Stimulated activated CD8-positive, alpha-beta memory T cell treated with anti-CD3 and anti-CD28 coated beads, Interleukin-4, amount 100 ng/mL, for 1 hour (primary cell): ENCODE measurements at regions not wholly inside any gene's neighbourhood (a gene's known extent, or its start where the extent isn't known, plus 50 kb on each side); places are given as distances from the start of the nearest gene placed in this dataset.
"Not testable (repeated sequence)": the region's sequence is repeated elsewhere in the genome, so short reads cannot be mapped to it uniquely, and the experiment has no call there.

Experiments
- DNase-seq, 2 donors: peaks; one replicate each; pipeline ENCODE4 v3.0.0-alpha.2; 2020; ENCODE audit warnings: low read depth in 2 of 2, low spot score in 1 of 2

DNA sequence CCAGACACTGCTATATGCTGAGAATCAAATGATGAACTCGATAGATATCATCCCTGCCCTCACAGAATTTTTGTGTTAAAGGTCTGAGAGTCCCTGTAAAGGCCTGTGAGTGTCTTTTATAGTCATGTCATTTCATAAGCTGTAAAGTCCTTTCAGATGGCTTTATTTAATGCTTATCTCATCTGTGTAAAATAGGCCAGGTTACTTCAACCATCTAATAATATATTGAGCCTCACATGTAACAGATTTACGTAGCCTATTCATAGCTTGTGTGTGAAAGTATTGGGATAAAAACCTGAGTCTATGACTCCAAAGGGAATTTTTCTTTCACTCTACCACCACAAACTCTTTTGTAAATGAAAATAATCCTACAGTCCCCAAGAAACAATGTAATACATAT, 672.0 kb upstream of the SYT4 start:
- DNase-seq = no peak

DNA sequence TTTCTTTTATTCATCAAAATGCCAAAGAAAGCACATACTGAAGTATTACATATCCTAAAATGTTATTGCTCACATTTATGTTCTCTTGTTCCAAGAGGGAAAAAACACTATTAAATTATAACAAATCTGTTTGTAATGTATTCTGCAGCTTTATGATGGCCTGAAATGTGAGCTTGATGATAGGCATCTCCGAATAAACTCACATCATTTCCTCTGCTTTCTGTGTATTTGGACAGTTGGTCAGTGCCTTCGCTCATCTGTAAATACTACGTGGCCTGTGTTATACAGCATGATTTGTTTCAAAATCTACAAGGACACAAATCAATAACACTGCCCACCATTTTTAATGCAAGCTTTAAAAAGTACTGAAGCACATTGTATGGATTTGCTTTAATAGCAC, 672.8 kb upstream of the SYT4 start:
- no peak for DNase-seq

DNA sequence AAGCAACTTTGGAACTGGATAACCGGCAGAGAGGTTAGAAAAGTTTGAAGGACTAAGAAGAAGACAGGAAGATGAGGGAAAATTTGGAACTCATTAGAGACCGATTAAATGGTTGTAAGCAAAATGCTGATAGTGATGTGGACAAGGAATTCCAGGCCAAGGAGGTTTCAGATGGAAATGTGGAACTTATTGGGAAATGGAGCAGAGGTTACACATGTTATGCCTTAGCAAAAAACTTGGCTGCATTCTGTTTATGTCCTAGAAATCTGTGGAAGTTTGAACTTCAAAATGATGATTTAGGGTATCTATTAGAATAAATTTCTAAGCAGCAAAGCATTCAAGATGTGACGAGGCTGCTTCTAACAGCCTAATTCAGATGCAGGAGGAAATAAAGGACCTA, 675.1 kb upstream of the SYT4 start:
- no peak for DNase-seq

DNA sequence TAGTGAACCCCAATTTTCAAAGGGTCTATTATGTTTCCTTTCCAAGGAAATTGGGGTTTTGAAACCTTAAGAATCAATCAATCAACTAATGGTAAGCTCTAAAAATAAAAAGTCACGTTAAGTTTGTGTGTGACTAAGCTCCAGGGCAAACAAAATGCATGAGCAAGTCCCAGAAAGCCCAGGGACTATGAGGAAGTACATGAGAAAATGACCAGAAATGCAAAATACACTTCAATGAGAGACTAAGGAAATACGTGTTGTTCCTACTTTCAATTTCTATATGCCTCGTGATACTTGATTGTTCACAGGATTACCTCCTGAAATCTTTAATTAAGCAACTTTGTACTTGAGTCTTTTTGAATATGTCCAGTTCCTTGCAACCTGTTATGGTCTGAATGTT, 684.4 kb upstream of the SYT4 start:
- DNase-seq = no peak

DNA sequence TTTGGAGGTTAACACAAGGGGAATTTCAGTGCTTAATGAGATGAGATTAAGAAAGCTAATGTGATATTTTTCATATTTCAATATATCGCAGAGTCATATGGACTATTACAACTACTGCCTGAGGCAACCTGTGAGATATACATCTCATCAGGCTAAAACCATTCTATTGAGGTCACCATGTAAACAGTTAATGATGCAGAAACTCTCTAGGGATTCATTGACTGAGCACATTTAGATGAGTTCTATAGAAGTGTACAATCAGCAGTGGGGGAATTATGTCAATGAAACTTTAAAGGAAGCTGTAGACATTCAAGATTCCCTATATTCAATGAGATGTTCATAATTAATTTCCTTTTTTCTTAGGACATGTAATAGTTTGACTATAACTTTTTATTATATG, 687.4 kb upstream of the SYT4 start:
- no peak for DNase-seq

DNA sequence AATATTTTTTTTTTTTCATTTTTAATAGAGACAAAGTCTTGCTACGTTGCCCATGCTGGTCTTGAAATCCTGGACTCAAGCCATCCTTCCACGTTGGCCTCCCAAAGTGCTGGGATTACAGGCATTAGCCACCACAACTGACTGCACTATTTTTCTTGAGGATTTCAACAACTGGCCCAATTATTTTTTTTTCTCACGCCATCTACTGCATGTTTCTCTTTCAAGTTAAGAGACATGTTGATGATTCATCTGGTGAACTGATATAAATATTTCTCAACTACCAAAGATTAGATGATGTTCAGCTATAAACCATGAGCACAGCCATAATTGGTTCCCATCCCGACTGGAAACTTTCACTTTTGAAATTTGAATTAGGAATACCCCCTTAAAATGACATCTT, 688.4 kb upstream of the SYT4 start:
- DNase-seq = no peak

DNA sequence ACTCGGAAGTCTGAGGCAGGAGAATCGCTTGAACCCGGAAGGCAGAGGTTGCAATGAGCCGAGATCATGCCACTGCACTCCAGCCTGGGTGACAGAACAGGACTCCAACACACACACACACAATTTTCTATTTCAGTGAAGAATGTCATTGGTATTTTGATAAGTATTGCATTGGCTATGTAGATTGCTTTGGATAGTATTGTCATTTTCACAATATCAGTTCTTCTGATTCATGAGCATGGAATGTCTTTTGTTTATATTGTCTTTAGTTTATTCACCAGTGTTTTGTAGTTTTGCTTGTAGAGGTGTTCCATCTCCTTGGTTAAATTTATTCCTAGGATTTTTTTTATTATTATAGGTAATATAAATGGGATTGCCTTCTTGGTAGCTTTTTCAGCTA, 693.4 kb upstream of the SYT4 start:
- no peak for DNase-seq

DNA sequence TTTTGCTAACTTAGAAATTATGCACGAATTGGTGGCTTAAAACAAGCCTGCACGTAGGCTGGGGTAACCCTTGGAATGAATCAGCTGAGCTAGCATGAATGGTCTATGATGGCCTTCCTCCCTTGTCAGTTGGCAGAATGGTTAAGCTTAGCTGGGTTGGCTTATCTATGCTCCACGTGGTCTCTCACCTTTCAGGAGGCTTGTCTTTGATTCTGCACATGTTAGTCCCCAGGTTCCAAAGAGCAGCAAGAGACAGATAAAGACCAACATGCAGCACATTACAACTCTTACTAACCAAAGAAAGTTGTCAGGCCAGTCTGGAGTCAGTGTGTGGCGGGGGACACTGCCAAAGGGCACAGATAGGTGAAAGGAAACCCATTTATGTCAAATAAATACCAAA, 700.9 kb upstream of the SYT4 start:
- no peak for DNase-seq

DNA sequence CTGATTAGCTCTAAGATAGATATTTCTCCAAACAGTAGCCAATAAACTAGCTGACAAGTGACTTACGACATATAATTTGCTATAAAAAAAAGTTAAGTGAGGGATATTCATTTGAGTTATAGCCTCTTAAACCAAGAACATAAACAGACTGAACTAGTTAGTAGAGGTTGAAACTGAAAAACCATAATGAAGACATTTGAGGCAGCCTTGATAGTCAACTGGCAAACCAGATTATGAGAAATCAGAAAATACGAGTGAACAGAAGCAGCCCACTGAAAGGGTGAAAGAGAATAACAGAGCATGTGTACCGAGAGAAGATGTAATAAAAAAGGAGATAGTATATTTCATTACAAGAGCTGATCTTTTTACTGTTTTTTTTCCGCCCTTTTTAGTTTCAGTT, 698.1 kb upstream of the SETBP1 start:
- DNase-seq = no peak

DNA sequence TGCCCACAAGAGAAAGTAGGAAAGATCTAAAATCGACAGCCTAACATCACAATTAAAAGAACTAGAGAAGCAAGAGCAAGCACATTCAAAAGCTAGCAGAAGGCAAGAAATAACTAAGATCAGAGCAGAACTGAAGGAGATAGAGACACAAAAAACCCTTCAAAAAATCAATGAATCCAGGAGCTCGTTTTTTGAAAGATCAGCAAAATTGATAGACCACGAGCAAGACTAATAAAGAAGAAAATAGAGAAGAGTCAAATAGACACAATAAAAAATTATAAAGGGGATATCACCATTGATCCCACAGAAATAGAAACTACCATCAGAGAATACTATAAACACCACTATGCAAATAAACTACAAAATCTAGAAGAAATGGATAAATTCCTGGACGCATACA, 693.6 kb upstream of the SETBP1 start:
- not testable (repeated sequence) for DNase-seq

DNA sequence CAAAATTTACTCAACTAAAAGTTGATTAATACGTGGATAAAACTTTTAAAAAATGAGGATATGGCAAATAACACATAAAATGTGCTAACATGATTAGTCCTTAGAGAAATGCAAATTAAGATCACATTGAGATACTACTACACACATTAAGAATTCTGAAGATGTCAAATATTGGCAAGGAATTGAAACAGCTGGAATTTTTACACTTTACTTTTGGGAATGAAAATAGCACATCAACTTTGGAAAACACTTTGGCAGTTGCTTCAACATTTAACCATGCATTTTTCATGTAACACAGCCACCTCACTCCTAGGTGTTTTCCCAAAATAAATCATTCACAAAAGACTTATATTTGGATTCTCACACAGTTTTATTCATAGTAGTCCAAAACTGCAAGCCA, 687.9 kb upstream of the SETBP1 start:
- no peak for DNase-seq

DNA sequence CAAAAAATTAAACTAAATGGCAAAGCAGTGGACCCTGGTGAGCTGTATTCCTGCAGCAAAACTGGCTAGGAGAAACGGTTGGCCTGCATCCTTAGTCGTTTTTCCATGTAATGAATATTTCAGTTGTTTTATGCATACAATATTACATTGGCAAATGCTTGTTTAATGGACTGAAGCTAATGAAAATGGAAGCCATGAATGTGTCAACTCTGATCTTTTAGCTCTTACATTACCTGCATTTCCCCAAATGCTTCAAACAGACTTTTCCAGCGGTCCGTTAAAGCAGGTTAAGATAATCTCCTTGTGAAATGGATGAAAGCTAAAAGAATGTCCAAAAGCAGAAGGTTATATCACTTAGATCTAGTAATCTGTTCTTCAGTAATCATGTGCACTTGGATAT, 686.3 kb upstream of the SETBP1 start:
- no peak for DNase-seq

DNA sequence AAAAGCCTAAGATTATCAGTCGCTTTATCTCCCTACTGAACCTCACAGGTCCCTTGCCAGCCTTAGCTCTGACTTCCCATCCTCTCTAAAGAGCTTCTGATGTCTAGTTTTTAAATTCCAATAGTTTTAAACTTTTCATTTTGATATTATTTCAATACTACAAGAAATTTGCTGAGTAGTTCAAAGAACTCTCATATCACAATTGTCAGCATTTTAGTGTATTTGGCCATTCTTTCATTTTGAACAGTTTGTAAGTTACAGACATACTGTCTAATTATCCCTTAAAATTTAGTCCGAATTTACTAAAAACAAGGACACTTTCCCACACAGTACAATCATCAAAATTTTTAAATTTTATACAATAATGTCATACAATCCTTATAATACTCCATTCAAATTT, 666.8 kb upstream of the SETBP1 start:
- DNase-seq = no peak

DNA sequence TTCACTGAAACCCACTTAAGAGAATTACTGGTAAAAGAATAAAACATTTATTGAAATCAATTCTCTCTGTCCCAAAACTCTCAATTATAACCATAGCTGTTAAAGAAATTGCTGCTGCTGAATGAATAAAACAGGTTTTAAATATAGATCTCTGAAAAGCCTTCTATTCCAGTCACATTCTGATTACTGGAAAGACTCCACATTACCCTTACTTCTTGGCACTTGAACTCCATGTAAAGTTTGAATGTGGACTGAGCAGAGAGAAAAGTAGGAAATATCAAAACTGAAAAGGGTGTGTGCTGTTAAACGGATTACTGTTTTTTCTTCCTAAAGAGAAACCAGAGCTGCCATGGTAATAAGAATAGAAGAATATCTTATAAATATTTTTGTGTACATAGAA, 655.3 kb upstream of the SETBP1 start:
- DNase-seq = no peak

DNA sequence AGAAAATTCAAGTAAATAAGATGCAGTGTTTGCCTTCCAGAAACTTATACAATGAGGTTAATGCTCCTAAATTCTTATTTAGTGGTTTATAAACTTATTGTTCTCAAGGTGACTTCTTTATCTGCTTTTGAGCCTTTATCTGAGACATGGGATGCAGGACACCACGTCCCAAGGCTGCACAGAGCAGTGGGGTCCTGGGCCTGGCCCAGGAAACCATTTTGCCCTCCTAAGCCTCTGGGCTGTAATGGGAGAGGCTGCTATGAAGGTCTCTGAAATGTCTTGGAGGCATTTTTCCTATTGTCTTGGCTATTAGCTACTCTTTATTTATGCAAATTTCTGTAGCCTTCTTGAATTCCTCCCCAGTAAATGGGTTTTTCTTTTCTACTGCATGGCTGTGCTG, 652.6 kb upstream of the SETBP1 start:
- DNase-seq = no peak

DNA sequence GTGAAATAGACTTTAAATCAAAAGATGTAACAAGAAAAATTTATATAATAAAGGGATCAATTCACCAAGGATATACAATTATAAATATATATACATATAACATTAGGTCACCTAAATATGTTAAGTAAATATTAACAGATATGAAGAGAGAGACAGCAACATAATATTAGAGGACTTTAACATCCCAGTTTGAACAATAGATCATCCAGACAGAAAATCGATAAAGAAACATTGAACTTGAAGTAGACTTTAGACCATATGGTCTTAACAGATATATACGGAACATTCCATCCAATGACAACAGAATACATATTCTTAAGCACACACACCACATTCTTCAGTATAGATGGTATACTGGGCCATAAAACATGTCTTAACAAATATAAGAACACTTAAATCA, 649.6 kb upstream of the SETBP1 start:
- DNase-seq = no peak

DNA sequence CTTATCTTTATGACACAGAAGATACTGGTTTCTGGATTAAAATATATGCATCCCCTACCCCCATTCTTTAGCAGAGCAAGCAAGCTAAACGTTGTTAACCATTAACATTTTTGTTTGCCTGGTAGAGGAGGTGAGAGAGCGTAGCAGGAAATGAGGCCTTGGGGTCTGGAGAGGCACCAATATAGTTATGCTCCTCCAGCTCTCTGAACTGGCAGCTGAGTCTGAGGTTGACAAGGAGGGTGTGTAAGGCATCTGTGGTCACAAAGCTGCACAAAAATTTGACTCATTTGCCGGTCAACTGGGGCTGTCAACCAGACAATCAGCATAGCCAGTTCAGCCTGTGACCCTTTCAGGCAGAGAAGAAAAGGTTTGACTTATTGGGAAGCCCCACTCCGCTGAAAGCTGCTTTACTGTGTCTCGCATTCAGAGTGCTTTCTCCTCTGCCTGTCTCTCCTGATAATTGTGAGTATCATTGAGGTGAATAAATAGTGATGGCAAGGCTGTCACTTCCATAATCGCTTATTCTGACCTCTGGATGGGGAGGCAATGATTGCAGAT, 647.5 kb upstream of the SETBP1 start:
- DNase-seq = no peak

DNA sequence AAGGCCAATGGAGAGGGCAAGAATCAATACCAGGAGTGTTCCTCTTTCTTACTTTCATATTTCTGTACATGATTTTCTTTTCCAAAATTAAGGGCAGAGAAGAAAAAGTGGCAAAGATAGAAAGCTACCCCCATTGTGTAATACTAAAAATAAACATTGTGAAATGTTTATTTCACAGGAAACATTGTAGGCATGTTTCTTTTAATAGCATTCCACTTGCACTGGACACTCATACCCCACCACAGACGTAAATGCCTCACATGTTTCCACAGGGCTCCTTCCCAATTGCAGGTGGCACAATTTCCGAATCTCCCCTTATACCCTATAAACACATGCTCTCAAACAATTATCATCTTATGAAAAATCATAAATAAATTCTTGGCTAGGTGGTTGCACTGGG, 645.1 kb upstream of the SETBP1 start:
- DNase-seq = no peak

DNA sequence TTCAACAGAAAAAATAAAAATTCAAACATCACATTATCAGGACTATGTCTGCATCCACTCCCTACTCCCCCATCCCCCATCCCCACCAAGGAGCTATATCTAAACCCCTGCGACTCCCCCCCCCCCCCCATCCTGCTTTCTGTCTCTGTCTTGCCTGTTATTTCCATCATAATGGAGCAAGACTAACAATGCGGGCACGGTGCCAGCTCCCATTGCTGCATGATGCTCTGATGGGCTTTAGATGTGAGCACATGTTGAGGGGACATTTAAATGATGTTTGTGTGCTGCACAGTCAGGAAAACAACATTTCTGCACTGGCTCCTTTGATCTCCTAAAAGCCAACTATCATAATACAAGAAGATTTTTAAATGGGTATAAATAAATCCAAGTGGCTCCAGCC, 644.2 kb upstream of the SETBP1 start:
- DNase-seq = no peak

DNA sequence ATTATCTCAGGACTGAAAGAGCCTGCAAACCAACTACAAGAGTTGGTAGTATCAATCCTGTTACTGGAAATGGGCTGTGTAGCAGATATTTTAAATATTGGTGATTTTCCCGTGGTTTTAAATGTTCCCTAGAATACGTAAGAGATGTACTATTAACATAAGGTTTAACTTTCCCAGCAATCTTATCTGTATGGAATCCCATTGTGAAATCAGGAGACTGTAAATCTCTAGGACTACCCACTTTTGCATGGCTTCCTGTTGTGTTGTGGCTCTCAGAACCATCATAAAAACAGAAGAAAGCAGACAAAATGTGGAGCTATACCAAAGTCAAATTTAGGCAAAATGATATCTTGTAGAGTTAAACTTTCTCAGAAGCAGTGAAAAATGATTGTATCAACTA, 641.5 kb upstream of the SETBP1 start:
- DNase-seq = no peak

DNA sequence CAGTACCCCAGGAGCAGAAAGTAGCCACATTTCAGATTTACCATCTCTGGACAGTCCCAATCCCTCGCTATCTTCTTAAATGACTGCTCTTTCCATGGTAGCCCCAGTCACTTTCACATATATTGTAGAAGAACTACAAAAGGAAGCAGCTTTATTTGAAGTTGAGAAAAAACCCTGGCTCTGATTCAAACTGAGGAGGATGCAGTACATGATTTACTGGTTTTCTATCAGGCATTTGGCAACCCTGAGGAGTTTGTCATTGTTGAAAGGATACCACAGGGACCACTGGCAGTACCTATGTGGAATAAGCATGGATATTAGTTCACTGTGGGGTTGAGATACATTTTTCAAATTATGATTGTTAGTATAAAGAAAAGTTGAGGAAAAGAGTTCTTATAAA, 640.9 kb upstream of the SETBP1 start:
- DNase-seq = no peak

DNA sequence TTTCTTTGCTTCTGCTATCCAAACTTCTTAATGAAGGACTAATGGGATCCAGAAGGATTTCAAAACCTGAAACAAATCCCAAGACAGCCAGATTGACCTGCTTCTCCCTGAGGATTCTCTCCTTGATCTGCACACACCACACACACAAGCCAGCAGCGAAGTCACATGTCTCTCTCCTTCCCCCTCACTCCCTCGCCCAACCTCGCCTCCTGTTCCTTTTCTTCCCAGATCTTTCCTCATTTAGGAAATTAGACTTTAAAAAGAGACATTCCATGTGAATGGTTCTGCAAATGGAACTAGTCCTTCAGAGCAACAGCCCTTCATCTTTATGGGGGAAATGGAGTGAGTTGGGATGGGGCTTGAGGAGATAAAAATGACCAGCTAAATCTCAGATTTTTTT, 639.1 kb upstream of the SETBP1 start:
- DNase-seq = no peak

DNA sequence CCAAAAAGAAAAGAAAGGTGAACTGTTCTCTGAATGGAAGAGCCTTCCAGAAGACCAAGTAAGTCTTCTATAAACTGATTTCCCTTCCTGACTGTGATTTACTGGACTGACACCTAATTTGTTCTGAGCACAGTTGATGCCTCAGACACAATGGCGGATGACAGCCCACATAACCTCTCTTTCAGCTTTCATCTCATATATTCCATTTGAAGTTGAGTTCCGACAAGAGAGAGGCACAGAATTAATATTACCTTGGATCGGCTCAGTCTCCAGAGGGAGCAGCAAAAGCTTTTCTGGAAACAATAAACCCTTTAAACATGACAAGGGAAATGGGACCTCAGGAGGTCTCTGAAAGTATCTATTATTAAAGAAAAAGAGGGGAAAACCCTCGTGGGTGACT, 638.7 kb upstream of the SETBP1 start:
- DNase-seq = no peak

DNA sequence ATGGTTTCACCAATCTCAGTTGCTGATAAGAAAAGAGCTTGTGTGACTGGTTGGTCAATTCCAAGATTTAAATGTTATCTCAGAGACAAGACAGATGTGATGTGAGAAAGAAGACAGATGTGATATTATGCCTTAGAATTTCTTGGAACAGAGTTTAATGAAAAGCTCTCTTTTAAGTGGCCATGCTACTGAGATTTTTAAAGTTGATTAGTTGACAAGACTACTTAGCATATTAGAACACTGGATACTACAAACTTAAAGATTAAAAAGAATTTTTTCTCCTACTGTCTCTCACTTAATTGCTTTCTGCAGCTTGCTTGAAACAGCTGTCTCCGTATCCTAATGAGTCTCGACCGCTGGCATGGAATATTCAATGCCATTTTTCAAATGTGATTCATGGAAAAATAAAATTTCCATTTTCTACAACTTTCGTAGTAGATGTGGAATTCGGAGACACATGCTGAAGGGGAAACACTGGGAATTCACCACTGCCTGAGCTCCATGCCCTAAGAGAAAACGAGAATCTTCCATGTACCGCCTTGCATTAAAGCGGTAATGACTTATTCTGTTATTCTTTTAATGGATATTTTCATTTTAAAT, 634.2 kb upstream of the SETBP1 start:
- DNase-seq = no peak
